Calu3 (cell line): ENCODE measurements at regions not wholly inside any gene's neighbourhood (a gene's known extent, or its start where the extent isn't known, plus 50 kb on each side); places are given as distances from the start of the nearest gene placed in this dataset.

ENCODE experiments used
- BruUV-seq: library from RNA; stranded (reverse); fragments of 400-500 nt; replicated peaks from 2 replicates; lab custom pipeline; 2021; lab: Mats Ljungman, UMichigan
- CTCF ChIA-PET: fragments of 300-600 bp; sonication (Branson Sonifier 250); formaldehyde crosslinking; loops from one replicate; lab custom pipeline; 2022; ENCODE audit warnings: antibody characterized with exemption; lab: Charles Lee
- DNase-seq: peaks from one replicate; pipeline ENCODE4 v3.0.0; 2022
- H3K27ac Mint-ChIP-seq: one replicate; pipeline ENCODE4 v1.8.0; 2022; ENCODE audit warnings: mixed read lengths; ENCODE audit not compliant: unreplicated experiment
- H3K27me3 Mint-ChIP-seq: one replicate; pipeline ENCODE4 v1.8.0; 2022; ENCODE audit warnings: mixed read lengths; ENCODE audit not compliant: unreplicated experiment
- H3K36me3 Mint-ChIP-seq: one replicate; pipeline ENCODE4 v1.8.0; 2022; ENCODE audit warnings: mild to moderate bottlenecking, moderate library complexity, mixed read lengths; ENCODE audit not compliant: insufficient read depth, unreplicated experiment
- H3K4me1 Mint-ChIP-seq: one replicate; pipeline ENCODE4 v1.8.0; 2022; ENCODE audit warnings: mild to moderate bottlenecking, low read depth, mixed read lengths; ENCODE audit not compliant: unreplicated experiment
- H3K4me3 Mint-ChIP-seq: one replicate; pipeline ENCODE4 v1.8.0; 2022; ENCODE audit warnings: mild to moderate bottlenecking, low read depth, moderate library complexity, mixed read lengths; ENCODE audit not compliant: unreplicated experiment
- H3K9me3 Mint-ChIP-seq: one replicate; pipeline ENCODE4 v1.8.0; 2022; ENCODE audit warnings: low read depth, mixed read lengths; ENCODE audit not compliant: unreplicated experiment
- CTCF ChIP-seq: fragments of 200-600 bp; IDR thresholded peaks from one replicate; pipeline ENCODE4 v1.8.0; 2022; ENCODE audit warnings: antibody characterized with exemption; ENCODE audit not compliant: unreplicated experiment
- intact Hi-C: fragments of 100-400 bp; cut with micrococcal nuclease; formaldehyde crosslinking; loops from one replicate; pipeline ENCODE4 v1.10.0; 2022; ENCODE audit not compliant: unreplicated experiment

- no TSS peak for BruUV-seq
- Mint-ChIP-seq H3K9me3 (peaks cover 3% of the 10 kb centered on the region), H3K4me3 (no peak overlapping the region), H3K4me1 (no peaks in the 10 kb centered on the region), H3K27me3 (no peaks in the 10 kb centered on the region), H3K36me3 (no peaks in the 10 kb centered on the region), H3K27ac (no peak overlapping the region)
- TF ChIP-seq CTCF = no peak
- CTCF ChIA-PET = no interaction called here
- intact Hi-C loops = no loop called here
- no peak for DNase-seq
Measured at GRCh38 chr4:23539969-23540569, 349.8 kb downstream of the PPARGC1A start.

GRCh38 chr4:23533859-23534258 lies 356.0 kb downstream of the PPARGC1A start:
- H3K4me1 Mint-ChIP-seq = no peaks in the 10 kb centered on the region
- intact Hi-C loops = no loop called here
- BruUV-seq = no TSS peak
- no peak for DNase-seq
- no peaks in the 10 kb centered on the region for H3K36me3 Mint-ChIP-seq
- H3K4me3 Mint-ChIP-seq = no peak overlapping the region
- no peak overlapping the region for H3K27ac Mint-ChIP-seq
- no peaks in the 10 kb centered on the region for H3K9me3 Mint-ChIP-seq
- no peak for TF ChIP-seq CTCF
- CTCF ChIA-PET = no interaction called here
- H3K27me3 Mint-ChIP-seq = no peaks in the 10 kb centered on the region

GRCh38 chr4:23516716-23517115 lies 373.1 kb downstream of the PPARGC1A start:
- intact Hi-C loops = no loop called here
- Mint-ChIP-seq H3K36me3 (no peaks in the 10 kb centered on the region), H3K27me3 (no peaks in the 10 kb centered on the region), H3K4me3 (no peak overlapping the region), H3K4me1 (no peaks in the 10 kb centered on the region), H3K9me3 (no peaks in the 10 kb centered on the region), H3K27ac (no peak overlapping the region)
- BruUV-seq = no TSS peak
- CTCF ChIA-PET = no interaction called here
- no peak for TF ChIP-seq CTCF
- no peak for DNase-seq

GRCh38 chr4:23504083-23504482 lies 385.8 kb downstream of the PPARGC1A start:
- no peak overlapping the region for H3K27ac Mint-ChIP-seq
- intact Hi-C loops = no loop called here
- H3K4me3 Mint-ChIP-seq = no peak overlapping the region
- H3K27me3 Mint-ChIP-seq = no peaks in the 10 kb centered on the region
- H3K9me3 Mint-ChIP-seq = no peaks in the 10 kb centered on the region
- BruUV-seq = no TSS peak
- H3K36me3 Mint-ChIP-seq = no peaks in the 10 kb centered on the region
- CTCF ChIA-PET = no interaction called here
- DNase-seq = no peak
- no peaks in the 10 kb centered on the region for H3K4me1 Mint-ChIP-seq
- TF ChIP-seq CTCF = no peak
